Renal cortical epithelial cell (primary cell): ENCODE measurements at regions not wholly inside any gene's neighbourhood (a gene's known extent, or its start where the extent isn't known, plus 50 kb on each side); places are given as distances from the start of the nearest gene placed in this dataset.
"Not testable (repeated sequence)": the region's sequence is repeated elsewhere in the genome, so short reads cannot be mapped to it uniquely, and the experiment has no call there.

ENCODE experiments used
- DNase-seq: peaks from one replicate; pipeline ENCODE4 v3.0.0-alpha.2; 2011; ENCODE audit warnings: low read depth

DNA sequence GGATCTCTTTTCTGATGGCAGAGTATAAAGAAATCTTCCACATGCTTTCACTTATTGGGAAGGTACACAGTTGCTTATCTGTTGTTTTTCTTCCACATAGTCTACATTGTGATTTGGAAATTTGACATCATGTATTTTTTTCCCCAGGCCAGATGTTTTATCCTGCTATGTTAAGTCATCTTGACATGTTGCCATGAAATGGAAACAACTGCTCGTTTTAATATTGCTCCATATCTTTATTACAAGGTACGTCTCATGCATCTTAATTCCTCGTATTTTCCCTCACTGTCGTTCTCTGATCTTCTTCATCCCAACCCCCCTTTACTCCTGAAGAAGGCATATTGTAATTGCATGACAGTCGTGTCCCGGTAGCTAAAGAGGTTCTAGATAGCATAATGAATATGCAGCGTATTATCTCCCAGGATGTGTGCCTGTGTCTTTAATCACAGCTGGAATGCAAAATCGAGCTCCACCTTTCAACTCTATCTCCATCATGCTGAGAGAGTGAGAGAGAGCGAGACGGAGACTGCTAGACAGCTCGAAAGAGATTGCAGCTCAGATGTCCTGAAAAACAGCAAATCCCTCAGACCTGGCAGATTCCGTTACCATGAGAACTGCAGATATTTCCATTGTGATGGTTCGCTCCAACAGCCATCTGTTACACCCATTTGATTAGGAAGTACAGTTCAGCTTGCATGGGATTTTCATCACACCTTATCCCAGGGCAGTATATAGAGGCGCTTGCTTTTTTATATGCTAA, 281.7 kb downstream of the TMEM38B start:
- DNase-seq, result no peak

GRCh38 chr9:105978336-105978735, 284.0 kb downstream of the TMEM38B start:
- DNase-seq, result no peak

- no peak for DNase-seq
Measured at GRCh38 chr9:105978826-105979225, 284.5 kb downstream of the TMEM38B start.

DNA sequence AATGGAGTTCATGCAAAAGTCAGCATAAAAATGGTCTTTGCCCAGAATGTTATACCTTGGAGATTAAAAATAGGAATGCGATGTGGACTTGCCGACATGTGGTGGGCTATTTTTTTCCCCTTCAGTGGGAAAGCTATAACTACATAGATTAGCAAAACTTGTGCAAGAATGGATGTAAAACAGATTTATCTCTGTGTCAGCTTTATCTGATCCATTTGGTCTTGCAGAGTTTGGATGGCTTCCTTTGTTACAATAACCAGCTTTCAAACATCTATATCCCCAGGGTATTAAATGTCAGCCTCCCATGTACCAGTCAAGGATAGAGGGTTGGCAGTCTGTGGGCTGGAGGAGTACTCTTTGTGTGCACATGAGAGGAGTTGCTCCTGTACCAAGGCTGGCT, 284.9 kb downstream of the TMEM38B start:
- no peak for DNase-seq

DNA sequence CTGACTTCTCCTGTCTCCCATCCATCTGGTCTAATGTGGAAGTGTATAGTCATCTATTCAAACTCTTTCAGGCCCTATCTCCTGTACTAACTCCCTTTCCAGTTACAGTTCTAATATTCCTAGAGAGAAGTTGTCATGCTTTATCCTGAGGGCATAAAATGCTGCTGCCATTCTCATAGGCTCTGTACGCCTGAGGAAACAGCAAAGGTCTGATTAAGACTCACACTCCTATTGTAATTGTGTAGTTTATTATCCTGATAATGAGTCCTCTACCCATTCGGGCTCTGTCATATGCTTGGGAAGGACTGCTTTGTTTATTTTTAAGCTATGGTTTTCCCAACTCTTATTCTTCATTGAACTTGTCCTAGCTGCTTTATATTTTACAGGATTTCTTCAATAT, 290.4 kb downstream of the TMEM38B start:
- no peak for DNase-seq

DNA sequence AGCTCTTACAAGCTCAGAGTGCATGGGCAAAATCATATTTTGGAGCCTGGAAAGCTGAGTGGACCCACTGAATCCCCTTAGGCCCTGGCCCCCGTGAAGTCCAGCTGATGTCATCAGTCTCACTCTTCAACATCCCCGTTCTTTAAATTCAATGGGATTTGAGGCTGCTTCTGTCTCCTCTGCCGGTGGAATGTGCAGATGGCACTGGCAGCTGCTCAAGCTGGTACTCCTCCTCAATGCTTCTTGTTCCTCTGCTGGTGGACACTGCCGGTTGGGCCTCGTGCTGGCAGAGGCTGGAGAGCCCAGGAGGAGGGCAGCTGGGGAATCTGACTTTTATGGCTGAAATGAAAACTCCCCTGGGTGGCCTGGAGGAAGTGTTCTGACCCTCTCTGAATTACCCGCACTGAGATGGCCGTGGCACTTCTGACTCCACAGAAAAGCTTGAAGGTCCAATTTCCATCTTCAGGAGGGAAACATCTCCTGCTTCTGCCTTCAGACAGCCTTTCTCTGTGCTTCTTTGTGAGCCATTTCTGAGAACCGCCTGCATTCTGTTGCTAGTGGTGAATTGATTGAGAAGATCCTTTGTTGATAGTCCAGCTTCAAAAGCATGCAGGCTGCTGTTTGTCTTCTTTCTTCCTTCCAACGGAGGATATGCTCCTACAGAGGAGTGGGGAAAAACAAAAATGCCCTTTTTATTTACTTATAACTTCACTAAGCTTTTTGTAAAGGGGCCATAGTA, 298.9 kb downstream of the TMEM38B start:
- DNase-seq, result no peak

DNA sequence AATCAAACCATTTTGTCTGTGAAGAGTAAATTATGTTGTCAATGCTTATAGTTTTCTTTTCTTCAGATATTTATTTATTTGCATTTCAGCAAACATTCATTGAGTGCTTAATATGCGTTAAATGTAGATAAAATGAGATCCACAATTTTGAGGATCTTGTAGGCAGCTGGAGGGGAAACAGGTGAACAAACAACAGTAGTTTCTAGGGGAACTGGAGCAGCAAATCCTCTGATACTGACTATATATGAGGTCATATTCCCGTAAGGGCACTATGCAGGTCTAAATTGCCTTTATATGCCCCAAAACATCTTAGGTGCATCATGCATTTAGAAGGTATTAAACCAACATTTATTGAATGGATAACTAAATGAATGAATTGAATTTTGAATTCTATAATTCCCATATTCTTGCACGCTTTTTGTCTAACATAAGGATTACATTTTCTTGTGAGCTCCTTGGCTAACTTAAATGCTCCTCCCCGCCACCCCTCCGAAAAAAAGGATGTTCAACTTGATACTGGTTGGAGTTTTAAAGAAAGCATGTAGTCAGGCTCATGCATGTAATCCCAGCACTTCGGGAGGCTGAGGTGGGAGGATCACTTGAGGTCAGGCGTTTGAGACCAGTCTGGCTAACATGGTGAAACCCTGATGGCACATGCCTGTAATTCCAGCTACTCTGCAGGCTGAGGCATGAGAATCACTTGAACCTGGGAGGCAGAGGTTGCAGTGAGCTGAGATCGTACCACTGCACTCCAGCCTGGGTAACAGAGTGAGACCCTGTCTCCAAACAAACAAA, 299.8 kb downstream of the TMEM38B start:
- DNase-seq, result no peak

DNA sequence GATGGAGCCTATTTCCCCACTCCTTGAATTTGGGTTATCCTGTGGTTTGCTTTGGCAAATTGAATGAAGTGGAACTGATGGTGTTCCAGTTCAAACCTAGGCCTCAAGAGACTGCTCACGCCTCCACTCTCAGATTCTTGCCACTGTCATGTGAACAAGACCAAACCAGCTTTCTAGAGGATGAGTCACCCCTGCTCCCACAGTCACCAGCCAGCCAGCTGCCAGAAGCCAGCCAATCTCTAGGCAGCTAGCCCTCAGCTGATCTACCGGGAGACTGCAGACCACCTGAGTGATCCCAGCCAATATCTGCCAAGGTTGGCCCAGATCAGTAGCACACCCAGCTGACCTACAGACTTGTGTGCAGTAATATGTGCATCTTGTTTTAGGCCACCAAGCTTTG, 300.6 kb downstream of the TMEM38B start:
- peak; percentile 55 for DNase-seq

GRCh38 chr9:106017198-106017740, 322.9 kb downstream of the TMEM38B start:
- DNase-seq, result no peak

DNA sequence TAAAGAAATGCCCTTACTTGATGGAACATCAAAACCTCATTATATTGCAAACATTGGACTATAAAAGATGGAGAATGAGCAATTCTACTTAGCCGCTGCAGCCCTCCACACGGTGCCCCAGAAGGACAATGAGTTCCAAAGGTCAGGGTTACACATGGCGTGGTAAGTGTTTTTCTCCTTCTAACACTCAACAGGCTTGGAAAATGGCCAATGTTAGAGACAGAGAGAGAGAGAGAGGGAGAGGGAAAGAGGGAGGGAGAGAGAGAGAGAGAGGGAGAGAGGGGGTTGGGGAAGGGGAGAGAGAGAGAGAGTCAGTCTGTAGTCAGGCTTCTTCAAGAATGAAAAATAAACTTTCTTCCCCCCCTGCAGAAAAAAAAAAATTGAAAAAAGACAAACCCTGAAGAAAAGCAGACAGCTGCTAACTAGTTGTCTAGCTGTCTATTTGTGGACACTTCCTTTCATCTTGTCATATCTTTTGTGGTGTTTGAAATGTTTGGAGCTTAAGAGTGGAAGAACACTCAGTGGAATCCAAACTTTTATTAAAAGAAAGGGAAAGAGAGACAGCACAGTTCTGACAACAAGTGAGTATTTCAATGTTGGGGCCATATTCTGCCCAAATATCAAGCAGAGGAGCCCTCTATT, 324.8 kb downstream of the TMEM38B start:
- peak; percentile 3 for DNase-seq

DNA sequence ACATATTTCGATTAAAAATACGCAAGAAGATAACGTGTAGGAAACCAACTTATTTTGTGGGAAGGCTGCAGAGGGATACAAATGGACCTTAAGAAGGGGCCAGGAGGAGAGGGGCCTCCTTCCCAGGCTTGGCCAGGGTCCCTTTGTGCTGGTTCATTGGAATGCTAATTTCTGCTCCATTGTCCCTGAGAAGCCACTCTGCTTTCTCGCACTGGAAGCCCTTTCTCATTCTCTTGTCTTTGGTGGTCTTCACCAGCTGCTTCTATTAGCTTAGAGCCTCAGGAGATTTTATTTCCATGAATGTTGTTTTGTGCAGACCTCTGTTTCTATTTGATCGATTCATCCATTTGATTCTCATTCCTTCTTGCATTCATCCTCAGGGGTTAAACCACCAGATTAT, 325.4 kb downstream of the TMEM38B start:
- no peak for DNase-seq

GRCh38 chr9:106020186-106020585, 325.8 kb downstream of the TMEM38B start:
- DNase-seq, result no peak

DNA sequence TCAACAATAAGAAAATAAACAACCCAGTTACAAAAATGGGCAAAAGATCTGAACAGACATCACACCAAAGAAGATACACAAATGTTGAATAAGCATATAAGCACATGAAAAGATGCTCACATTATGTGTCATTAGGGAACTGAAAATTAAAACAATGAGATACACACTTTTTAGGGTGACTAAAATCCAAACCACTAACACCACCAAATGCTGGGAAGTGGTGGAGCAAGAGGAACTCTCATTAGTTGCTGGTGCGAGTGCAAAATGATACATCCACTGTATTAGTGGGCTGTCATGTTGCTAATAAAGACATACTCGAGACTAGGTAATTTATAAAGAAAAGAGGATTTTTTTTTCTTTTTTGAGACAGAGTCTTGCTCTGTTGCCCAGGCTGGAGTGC, 329.1 kb downstream of the TMEM38B start:
- no peak for DNase-seq

DNA sequence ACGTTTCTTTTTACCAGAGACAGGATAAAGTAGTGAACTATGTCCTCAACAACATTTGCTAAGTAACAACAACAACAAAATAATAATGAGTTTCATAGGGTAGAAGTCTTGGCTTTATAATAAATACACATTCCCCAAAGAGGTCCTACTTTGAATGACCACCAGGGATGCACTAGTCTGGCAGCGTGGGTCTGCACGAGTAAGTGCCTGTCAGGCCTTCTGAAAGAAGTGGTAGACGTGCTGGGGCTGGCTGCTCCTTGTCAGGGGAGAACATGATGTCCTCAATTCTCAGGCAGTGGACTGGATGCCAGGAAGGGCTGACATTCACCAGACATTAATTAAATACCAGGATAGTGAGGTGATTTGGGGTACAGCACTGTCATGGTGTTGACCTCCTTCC, 331.1 kb downstream of the TMEM38B start:
- DNase-seq, result no peak

DNA sequence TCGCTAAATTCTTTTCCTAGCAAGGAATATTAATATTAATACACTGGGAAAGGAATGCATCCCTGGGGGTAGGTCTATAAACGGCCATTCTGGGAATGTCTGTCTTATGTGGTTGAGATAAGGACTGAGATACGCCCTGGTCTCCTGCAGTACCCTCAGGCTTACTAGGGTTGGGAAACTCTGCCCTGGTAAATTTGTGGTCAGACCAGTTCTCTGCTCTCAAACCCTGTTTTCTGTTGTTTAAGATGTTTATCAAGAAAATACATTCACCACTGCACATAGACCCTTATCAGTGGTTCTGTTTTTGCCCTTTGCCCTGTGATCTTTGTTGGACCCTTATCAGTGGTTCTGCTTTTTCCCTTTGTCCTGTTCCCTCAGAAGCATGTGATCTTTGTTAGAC, 335.8 kb downstream of the TMEM38B start:
- DNase-seq, result not testable (repeated sequence)

DNA sequence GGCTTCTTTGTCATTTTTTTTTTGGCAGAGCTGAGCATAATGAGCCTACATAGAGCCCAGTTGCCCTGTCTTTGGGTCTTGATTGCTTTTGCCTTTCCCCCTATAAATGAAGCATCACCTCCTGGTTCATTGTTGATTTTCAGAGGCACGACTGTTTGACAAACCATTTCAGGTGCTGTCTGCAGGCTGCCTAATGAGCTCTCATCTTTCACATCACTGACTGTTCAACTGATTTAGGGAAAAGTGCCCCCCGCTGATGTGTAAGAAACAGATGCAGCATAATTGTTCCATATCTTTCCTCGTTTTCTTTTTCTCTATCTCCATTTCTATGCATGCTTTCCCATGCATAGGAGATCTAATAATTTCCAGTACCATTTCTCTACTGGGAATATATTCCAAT, 338.6 kb downstream of the TMEM38B start:
- DNase-seq, result no peak

DNA sequence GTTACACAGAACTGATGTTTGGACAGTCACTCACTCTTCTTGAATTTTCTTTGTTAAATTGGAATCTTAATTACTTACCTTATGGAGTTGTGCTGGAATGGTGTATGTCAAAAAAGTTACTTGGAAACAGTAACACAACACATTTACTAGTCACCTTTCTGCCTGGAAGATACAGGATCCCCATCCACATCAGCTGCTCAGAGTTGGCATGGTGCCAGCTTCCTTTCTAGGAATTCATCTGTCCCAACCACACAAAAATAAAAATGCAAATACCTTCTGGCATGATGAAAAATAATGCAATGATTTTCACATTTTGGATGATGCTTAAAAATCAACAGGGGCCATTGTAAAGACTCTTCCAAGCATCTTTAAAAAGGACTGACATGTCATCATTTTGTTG, 341.5 kb downstream of the TMEM38B start:
- no peak for DNase-seq

- DNase-seq, result no peak
Measured at GRCh38 chr9:106038266-106039001, 344.1 kb downstream of the TMEM38B start.

DNA sequence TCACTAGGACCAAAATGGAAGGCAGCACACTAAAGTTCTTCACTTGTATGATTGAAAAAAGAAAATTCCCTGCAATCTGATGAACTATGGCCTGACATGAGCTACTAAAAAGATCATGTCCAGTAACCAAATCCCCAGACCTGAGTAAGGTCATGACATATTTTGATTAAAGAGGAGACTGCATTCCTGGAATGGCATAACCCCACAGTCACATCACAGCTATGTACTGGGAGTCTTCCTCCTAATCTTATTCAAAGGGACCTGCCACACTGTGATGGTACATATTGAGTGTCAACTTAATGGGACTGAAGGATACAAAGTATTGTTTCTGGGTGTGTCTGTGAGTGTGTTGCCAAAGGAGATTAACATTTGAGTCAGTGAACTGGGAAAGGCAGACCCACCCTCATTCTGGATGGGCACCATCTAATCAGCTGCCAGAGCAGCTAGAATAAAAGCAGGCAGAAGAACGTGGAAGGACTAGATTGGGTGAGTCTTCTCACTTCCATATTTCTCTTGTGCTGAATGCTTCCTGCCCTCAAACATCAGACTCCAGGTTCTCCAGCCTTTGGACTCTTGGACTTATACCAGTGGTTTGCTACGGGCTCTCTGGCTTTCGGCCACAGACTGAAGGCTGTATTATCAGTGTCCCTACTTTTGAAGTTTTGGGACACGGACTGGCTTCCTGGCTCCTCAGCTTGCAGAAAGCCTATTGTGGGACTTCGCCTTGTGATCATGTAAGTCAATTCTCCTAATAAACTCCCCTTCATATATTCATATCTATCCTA, 345.0 kb downstream of the TMEM38B start:
- no peak for DNase-seq

- DNase-seq, result not testable (repeated sequence)
Measured at GRCh38 chr9:106041920-106042319, 347.6 kb downstream of the TMEM38B start.
